Osteoblast (primary cell): ENCODE measurements at regions not wholly inside any gene's neighbourhood (a gene's known extent, or its start where the extent isn't known, plus 50 kb on each side); places are given as distances from the start of the nearest gene placed in this dataset.

Source experiments
- DNase-seq: peaks from one replicate; pipeline ENCODE4 v3.0.0; 2011; ENCODE audit warnings: low spot score, mixed read lengths; ENCODE audit not compliant: insufficient read length; ENCODE audit errors: missing footprints
- H2AFZ ChIP-seq: 2 replicates; pipeline ENCODE4 v1.6.0; 2011; ENCODE audit warnings: mild to moderate bottlenecking, low read length
- H3K27ac ChIP-seq: 2 replicates; pipeline ENCODE4 v1.5.1; 2011; ENCODE audit warnings: mild to moderate bottlenecking, low read depth, low read length, moderate library complexity
- H3K27me3 ChIP-seq: 2 replicates; pipeline ENCODE4 v1.6.0; 2012; ENCODE audit warnings: mild to moderate bottlenecking, control low read depth, inconsistent platforms, low read length, moderate library complexity; ENCODE audit not compliant: insufficient read depth
- H3K36me3 ChIP-seq: 2 replicates; pipeline ENCODE4 v1.5.1; 2011; ENCODE audit warnings: mild to moderate bottlenecking, low read length, control low read depth, moderate library complexity; ENCODE audit not compliant: insufficient read depth
- H3K4me1 ChIP-seq: 2 replicates; pipeline ENCODE4 v1.5.1; 2011; ENCODE audit warnings: mild to moderate bottlenecking, low read length, control low read depth, moderate library complexity; ENCODE audit not compliant: insufficient read depth
- H3K4me2 ChIP-seq: 2 replicates; pipeline ENCODE4 v1.6.0; 2011; ENCODE audit warnings: mild to moderate bottlenecking, low read length; ENCODE audit not compliant: insufficient read depth
- H3K4me3 ChIP-seq: fragments of 200-600 bp; sonication (generic); 3 replicates; pipeline ENCODE4 v1.5.1; 2012; ENCODE audit warnings: mild to moderate bottlenecking, low read length, inconsistent platforms; ENCODE audit not compliant: insufficient read depth
- H3K79me2 ChIP-seq: 2 replicates; pipeline ENCODE4 v1.6.0; 2012; ENCODE audit warnings: mild to moderate bottlenecking, low read length, control low read depth, inconsistent platforms; ENCODE audit not compliant: insufficient read depth
- H3K9me3 ChIP-seq: 2 replicates; pipeline ENCODE4 v1.5.1; 2011; ENCODE audit warnings: low read depth, low read length, control low read depth
- H4K20me1 ChIP-seq: 2 replicates; pipeline ENCODE4 v1.6.0; 2012; ENCODE audit warnings: mild to moderate bottlenecking, low read length, control low read depth; ENCODE audit not compliant: insufficient read depth
- CTCF ChIP-seq: IDR thresholded peaks from 2 replicates; pipeline ENCODE4 v1.5.1; 2011; ENCODE audit warnings: mild to moderate bottlenecking, low read depth, low read length, moderate library complexity; ENCODE audit errors: extremely low read depth

GRCh38 chr1:106907795-106908194 is 148.7 kb upstream of the PRMT6 start:
- no peak for DNase-seq
- no peaks in the 10 kb centered on the region for H3K27me3 ChIP-seq
- H4K20me1 ChIP-seq, result no peaks in the 10 kb centered on the region
- no peak overlapping the region for H3K4me3 ChIP-seq
- H3K4me1 ChIP-seq, result no peaks in the 10 kb centered on the region
- H3K27ac ChIP-seq, result no peak overlapping the region
- H3K36me3 ChIP-seq, result no peaks in the 10 kb centered on the region
- no peaks in the 10 kb centered on the region for H3K79me2 ChIP-seq
- no peaks in the 10 kb centered on the region for H3K9me3 ChIP-seq
- TF ChIP-seq CTCF, result no peak
- no peak overlapping the region for H3K4me2 ChIP-seq
- no peak overlapping the region for H2AFZ ChIP-seq

- Histone ChIP-seq H3K27ac (no peak overlapping the region), H3K9me3 (no peaks in the 10 kb centered on the region), H4K20me1 (no peaks in the 10 kb centered on the region), H3K4me1 (no peaks in the 10 kb centered on the region), H3K36me3 (no peaks in the 10 kb centered on the region), H3K79me2 (no peaks in the 10 kb centered on the region), H3K4me2 (no peak overlapping the region), H3K4me3 (no peak overlapping the region), H3K27me3 (no peaks in the 10 kb centered on the region), H2AFZ (no peak overlapping the region)
- no peak for TF ChIP-seq CTCF
- DNase-seq, result no peak
Measured at GRCh38 chr1:106908689-106909088, 147.8 kb upstream of the PRMT6 start.

DNA sequence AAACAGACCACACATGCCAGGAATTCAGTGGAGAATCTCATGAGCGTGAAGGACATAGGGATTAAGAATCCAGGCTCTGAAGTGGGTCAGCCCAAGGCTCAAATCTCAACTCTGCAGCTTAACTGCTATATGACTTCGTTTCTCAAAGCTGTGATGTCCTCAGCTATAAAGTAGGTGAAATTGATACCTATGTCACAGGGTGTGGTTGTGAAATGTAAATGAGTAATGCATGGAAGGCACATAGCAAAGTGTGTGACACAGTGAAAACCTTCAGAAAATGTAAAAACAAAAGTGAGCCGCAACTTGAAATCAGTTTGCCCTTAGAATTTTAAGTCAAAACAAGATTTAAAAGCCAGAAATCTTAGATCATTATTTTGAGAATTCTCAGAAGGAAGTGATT is 145.7 kb upstream of the PRMT6 start:
- Histone ChIP-seq H3K4me3 (no peak overlapping the region), H4K20me1 (no peaks in the 10 kb centered on the region), H3K27me3 (no peaks in the 10 kb centered on the region), H3K36me3 (no peaks in the 10 kb centered on the region), H3K4me2 (no peak overlapping the region), H2AFZ (no peak overlapping the region), H3K4me1 (no peaks in the 10 kb centered on the region), H3K27ac (no peak overlapping the region), H3K9me3 (no peaks in the 10 kb centered on the region), H3K79me2 (no peaks in the 10 kb centered on the region)
- no peak for DNase-seq
- no peak for TF ChIP-seq CTCF

GRCh38 chr1:106912131-106912530 is 144.3 kb upstream of the PRMT6 start:
- Histone ChIP-seq H3K4me3 (no peak overlapping the region), H3K79me2 (no peaks in the 10 kb centered on the region), H2AFZ (no peak overlapping the region), H3K36me3 (no peaks in the 10 kb centered on the region), H3K4me1 (no peaks in the 10 kb centered on the region), H3K9me3 (no peaks in the 10 kb centered on the region), H3K27ac (no peak overlapping the region), H3K4me2 (no peak overlapping the region), H4K20me1 (no peaks in the 10 kb centered on the region), H3K27me3 (no peaks in the 10 kb centered on the region)
- DNase-seq, result no peak
- TF ChIP-seq CTCF, result no peak
